ENCODE measurements at regions not wholly inside any gene's neighbourhood (a gene's known extent, or its start where the extent isn't known, plus 50 kb on each side); places are given as distances from the start of the nearest gene placed in this dataset.

DNA sequence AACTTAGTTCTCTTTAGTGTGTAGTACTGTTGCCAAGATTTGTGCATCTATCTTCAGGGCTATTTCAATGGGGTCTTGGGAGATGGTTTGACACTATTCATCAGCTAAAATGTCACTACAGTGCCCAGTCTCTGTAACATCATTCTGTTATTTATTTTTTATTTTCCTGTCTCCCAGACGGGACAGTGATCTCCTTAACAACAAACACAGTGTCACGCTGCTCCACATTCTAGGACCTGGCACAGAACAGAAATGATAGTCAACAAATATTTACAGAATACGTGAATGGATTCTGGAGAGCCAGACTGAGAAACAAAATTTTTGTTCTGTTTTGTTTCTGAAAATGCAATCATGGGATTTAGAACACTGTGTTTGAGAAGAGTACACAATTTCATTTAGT is 937.7 kb upstream of the LRRN3 start:
- DNase-seq (ENCODE audit: low read depth) = no peak

DNA sequence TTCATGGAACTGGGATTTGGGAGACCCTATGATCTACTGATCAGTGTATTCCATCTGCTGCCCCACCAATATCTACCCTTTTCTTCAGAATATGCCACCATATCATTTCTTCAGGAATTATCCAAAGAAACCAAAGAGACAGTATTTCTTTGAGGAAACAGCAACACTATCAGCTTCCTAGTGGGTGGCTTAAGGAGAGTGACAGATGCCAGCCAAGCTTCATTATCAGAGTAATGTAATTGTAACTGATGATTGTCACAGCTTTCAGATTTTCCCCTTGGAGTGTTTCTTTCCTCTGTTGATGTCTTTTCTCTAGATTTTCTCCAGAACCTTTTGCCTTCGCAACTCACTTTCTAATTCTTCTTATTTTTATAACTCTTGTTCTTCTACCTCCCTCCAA is 934.4 kb upstream of the LRRN3 start:
- no peak for DNase-seq (ENCODE audit: low read depth)

- DNase-seq (ENCODE audit: low read depth) = no peak
Observed at GRCh38 chr7:110157631-110158362, 933.1 kb upstream of the LRRN3 start.

GRCh38 chr7:110168010-110168409 is 922.9 kb upstream of the LRRN3 start:
- DNase-seq (ENCODE audit: low read depth) = no peak

GRCh38 chr7:110170841-110171240 is 920.1 kb upstream of the LRRN3 start:
- no peak for DNase-seq (ENCODE audit: low read depth)

- DNase-seq (ENCODE audit: low read depth) = no peak
Observed at GRCh38 chr7:110177463-110177862, 913.5 kb upstream of the LRRN3 start.

DNA sequence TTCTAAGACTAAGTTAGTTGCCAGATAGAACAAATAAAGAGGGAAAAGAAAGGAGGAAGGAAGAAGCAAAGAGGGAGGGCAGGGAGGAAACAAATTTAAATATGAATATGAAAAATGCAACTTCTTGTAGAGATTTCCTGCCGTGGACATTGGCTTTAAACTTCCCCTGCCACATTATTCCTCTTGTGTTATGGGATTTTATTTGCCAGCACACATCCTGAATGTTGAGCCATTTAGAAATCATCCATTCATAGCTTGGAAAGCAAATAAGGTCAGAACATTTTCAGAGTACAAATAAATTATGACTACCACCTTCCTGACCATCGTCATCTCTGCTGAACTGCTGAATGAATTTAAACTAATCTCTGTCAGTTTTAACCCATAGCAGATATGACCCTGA is 911.9 kb upstream of the LRRN3 start:
- DNase-seq (ENCODE audit: low read depth) = no peak

- no peak for DNase-seq (ENCODE audit: low read depth)
Observed at GRCh38 chr7:110181768-110182167, 909.2 kb upstream of the LRRN3 start.

- DNase-seq (ENCODE audit: low read depth) = no peak
Observed at GRCh38 chr7:110186334-110186733, 904.6 kb upstream of the LRRN3 start.

- no peak for DNase-seq (ENCODE audit: low read depth)
Observed at GRCh38 chr7:110187877-110188554, 902.9 kb upstream of the LRRN3 start.

- DNase-seq (ENCODE audit: low read depth) = no peak
Observed at GRCh38 chr7:110204527-110204926, 886.4 kb upstream of the LRRN3 start.

DNA sequence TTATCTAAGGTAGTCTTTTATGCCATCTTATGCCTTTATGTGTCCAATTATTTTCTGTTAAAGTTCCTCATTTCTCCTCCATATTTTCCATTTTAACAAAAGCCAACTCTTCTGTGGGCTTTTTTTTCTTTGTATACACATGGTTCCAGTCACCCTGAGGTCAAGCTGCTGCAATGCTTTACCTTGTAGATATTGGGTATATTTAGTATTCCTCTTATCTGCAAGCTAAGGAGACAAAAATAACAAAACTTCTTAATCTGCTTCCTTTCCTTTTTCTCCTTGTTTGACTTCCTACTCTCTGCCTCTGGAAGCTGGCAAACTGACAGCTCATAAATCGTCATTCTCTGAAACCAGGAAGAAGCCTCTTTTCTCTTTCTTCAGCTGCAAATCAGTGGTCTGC is 885.0 kb upstream of the LRRN3 start:
- DNase-seq (ENCODE audit: low read depth) = no peak

DNA sequence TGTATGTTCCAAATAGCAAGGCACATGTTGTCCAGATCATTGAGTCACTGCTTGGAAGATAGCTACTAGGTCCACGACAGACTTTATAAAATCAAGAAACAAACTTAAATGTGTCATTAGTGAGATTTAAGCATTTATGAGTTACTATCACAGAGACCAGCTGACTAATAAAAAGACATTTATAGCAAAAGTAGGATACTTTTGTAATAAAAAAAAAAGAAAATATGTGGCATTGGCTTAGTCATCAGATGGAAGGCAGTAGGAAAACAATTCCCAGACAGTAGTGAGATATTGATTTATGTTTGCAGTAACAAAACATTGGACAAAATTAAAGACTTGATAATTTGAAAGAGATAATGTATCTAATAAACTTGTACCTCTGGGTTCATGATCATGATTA is 881.0 kb upstream of the LRRN3 start:
- no peak for DNase-seq (ENCODE audit: low read depth)

GRCh38 chr7:110210941-110211608 is 879.9 kb upstream of the LRRN3 start:
- DNase-seq (ENCODE audit: low read depth) = no peak

GRCh38 chr7:110224643-110225042 is 866.3 kb upstream of the LRRN3 start:
- no peak for DNase-seq (ENCODE audit: low read depth)

GRCh38 chr7:110246118-110246517 is 844.8 kb upstream of the LRRN3 start:
- no peak for DNase-seq (ENCODE audit: low read depth)

DNA sequence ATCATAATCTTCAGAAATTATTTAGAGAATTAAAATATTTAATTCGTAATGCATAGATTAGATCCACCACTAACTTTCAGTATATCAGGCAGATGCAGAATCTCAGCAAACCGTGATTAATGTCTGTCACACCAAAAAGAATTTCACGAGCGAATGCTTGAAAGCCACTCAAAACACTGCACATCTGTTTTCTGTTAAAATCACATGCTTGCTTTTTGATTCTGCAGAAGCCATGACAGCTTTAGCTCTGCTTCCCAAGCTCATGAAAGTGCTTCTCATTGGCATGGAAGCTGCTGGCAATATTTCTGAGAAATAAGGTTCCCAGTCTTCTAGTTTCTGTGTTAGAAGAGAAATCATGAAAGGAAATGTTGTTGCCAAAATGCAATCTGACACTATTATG is 837.8 kb upstream of the LRRN3 start:
- DNase-seq (ENCODE audit: low read depth) = no peak

- no peak for DNase-seq (ENCODE audit: low read depth)
Observed at GRCh38 chr7:110257673-110258072, 833.3 kb upstream of the LRRN3 start.

DNA sequence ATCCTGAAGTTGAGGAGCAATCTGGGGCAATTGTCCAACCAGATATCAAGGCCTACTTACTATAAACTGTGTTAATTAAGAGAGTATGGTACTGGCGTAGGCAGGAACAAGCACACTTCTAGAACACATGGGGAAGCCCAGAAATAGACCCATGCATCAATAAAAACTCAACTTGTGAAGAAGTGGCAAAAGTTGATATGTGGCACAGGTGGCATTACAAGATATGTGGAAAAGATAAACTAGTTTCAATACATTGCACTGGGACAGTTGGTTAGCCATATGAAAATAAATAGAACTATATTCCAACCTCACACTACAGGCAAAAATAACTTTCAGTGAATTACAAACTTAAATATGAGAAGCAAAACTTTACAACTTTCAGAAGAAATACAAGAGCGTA is 828.7 kb upstream of the LRRN3 start:
- no peak for DNase-seq (ENCODE audit: low read depth)

GRCh38 chr7:110264288-110264687 is 826.6 kb upstream of the LRRN3 start:
- DNase-seq (ENCODE audit: low read depth) = no peak

DNA sequence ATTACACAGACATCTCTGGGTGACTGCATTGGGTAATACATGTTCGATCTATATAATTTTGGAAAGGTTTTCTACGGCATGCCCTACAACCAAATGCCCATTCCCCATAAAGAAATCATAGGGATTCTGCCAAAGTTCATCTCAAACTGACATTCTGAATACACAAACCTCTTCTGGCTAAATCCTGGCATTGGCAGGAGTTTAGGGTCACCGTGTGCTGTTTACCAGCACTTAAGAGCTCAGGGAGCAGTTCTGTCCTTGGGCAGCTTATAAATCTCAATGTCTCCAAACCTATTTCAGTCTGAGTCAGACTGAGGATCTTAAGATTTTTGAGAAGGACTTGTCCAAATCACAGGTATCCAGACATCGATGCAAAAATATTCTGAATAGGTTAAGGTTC is 809.6 kb upstream of the LRRN3 start:
- DNase-seq (ENCODE audit: low read depth) = no peak

DNA sequence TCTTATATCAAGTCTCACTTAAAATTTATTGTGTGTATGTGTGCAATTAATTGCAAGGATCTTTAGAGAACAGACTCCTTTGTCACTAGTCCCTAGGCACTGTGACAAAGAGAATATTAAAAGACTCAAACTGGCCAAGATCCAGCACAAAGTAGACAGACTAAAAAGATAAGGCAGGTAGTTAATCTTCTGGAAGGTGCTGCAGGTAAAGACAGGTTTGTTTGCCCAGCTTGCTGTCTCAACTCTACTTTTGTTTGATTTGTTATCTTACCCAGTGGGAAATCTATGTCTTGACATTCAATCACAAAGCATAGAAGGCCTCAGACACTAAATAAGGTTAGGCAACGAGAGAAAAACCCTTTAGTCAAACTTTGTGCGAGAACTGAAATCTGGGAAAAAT is 807.9 kb upstream of the LRRN3 start:
- DNase-seq (ENCODE audit: low read depth) = no peak

DNA sequence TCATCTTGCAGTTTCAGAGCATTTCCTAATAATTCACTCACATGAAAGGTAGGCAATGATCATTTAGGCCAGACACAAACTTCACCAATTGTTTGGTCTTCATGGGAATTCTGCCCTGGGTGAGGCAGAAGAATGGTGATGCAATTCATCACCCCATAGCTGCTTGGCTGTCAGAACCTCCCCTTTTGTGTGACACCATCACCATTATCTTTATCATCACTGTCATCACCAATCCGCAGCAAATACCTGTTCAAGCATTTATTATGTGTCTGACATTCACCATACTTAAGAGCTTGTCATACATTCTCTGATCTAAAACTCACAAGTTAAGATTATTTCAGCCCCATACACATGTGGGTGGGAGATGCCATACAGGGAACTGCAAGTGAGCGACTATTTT is 799.5 kb upstream of the LRRN3 start:
- DNase-seq (ENCODE audit: low read depth) = no peak

Measured in GM04503 (cell line).